Hepatocyte (in vitro differentiated cells): ENCODE measurements at regions not wholly inside any gene's neighbourhood (a gene's known extent, or its start where the extent isn't known, plus 50 kb on each side); places are given as distances from the start of the nearest gene placed in this dataset.

Source experiments
- DNase-seq: peaks from one replicate; pipeline ENCODE4 v3.0.0-alpha.2; 2016; ENCODE audit warnings: low spot score
- H2AFZ ChIP-seq: fragments of 200-600 bp; sonication (generic); 2 replicates; pipeline ENCODE4 v1.6.0; 2016; ENCODE audit warnings: antibody characterized with exemption, mild to moderate bottlenecking
- H3K27ac ChIP-seq: fragments of 200-600 bp; sonication (generic); 2 replicates; pipeline ENCODE4 v1.5.1; 2016; ENCODE audit warnings: mild to moderate bottlenecking
- H3K27me3 ChIP-seq: fragments of 200-600 bp; sonication (generic); 2 replicates; pipeline ENCODE4 v1.6.1; 2016
- H3K36me3 ChIP-seq: fragments of 200-600 bp; sonication (generic); replicated peaks from 2 replicates; pipeline ENCODE4 v1.5.1; 2016; ENCODE audit warnings: low read depth; ENCODE audit not compliant: insufficient read depth
- H3K4me1 ChIP-seq: fragments of 200-600 bp; sonication (generic); 2 replicates; pipeline ENCODE4 v1.5.1; 2016; ENCODE audit warnings: mild to moderate bottlenecking, moderate library complexity; ENCODE audit not compliant: insufficient read depth
- H3K4me2 ChIP-seq: fragments of 200-600 bp; sonication (generic); 2 replicates; pipeline ENCODE4 v1.6.0; 2016
- H3K4me3 ChIP-seq: fragments of 200-600 bp; sonication (generic); 2 replicates; pipeline ENCODE4 v1.5.1; 2016; ENCODE audit warnings: mild to moderate bottlenecking
- H3K79me2 ChIP-seq: fragments of 200-600 bp; sonication (generic); 2 replicates; pipeline ENCODE4 v1.6.0; 2017; ENCODE audit warnings: mild to moderate bottlenecking
- H3K9me2 ChIP-seq: fragments of 200-600 bp; sonication (generic); replicated peaks from 2 replicates; pipeline ENCODE4 v1.6.0; 2017; ENCODE audit warnings: mild to moderate bottlenecking; ENCODE audit not compliant: insufficient read depth
- H3K9me3 ChIP-seq: fragments of 200-600 bp; sonication (generic); 2 replicates; pipeline ENCODE4 v1.5.1; 2016; ENCODE audit warnings: low read depth, mild to moderate bottlenecking
- H4K20me1 ChIP-seq: fragments of 200-600 bp; sonication (generic); 2 replicates; pipeline ENCODE4 v1.6.0; 2016; ENCODE audit warnings: mild to moderate bottlenecking; ENCODE audit not compliant: insufficient read depth, poor library complexity, severe bottlenecking
- EZH2 ChIP-seq: fragments of 200-600 bp; sonication (generic); IDR thresholded peaks from 2 replicates; pipeline ENCODE4 v1.6.1; 2016; ENCODE audit warnings: antibody characterized with exemption, mild to moderate bottlenecking, borderline replicate concordance
- EZH2phosphoT487 ChIP-seq: fragments of 200-600 bp; sonication (generic); IDR thresholded peaks from one replicate; pipeline ENCODE4 v1.6.1; 2018; ENCODE audit warnings: antibody characterized with exemption, mild to moderate bottlenecking, low read depth, moderate library complexity; ENCODE audit not compliant: unreplicated experiment, severe bottlenecking
- WGBS: methylation state at CpG from one replicate; pipeline ENCODE4 v1.1.6; 2016; ENCODE audit warnings: low lambda C conversion rate; ENCODE audit errors: missing lambda C conversion rate; 5-methylcytosine and 5-hydroxymethylcytosine counted together
- TF ChIP-seq, protein P1 (sequence below): fragments of 200-600 bp; sonication (generic); IDR thresholded peaks from 2 replicates; pipeline ENCODE4 v1.5.1; 2016; ENCODE audit warnings: antibody characterized with exemption, mild to moderate bottlenecking; ENCODE audit not compliant: poor library complexity

DNA sequence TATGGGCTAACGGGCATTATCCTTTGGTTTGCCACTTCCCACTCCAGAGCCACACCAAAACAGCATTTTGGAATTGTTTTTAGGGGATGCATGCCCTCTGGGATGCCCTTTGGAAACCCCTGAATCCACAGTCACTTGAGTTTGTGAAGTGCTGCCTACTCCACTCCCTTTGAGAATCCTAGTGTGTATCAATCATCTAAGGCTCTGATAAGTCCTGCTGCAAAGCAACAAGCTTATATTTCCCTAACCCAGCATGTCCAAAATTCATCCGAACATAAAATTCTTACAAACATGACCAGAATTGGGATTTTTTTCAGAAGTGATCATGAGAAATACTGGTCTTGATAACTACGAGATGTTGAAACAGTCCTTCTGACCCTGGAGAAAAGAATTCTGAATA is 387.9 kb downstream of the MN1 start:
- TF ChIP-seq EZH2phosphoT487 (no peak), EZH2 (no peak)
- TF ChIP-seq, protein P1, sequence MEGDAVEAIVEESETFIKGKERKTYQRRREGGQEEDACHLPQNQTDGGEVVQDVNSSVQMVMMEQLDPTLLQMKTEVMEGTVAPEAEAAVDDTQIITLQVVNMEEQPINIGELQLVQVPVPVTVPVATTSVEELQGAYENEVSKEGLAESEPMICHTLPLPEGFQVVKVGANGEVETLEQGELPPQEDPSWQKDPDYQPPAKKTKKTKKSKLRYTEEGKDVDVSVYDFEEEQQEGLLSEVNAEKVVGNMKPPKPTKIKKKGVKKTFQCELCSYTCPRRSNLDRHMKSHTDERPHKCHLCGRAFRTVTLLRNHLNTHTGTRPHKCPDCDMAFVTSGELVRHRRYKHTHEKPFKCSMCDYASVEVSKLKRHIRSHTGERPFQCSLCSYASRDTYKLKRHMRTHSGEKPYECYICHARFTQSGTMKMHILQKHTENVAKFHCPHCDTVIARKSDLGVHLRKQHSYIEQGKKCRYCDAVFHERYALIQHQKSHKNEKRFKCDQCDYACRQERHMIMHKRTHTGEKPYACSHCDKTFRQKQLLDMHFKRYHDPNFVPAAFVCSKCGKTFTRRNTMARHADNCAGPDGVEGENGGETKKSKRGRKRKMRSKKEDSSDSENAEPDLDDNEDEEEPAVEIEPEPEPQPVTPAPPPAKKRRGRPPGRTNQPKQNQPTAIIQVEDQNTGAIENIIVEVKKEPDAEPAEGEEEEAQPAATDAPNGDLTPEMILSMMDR, result no peak
- WGBS, result 89% methylated on average over 3 of the region's 3 CpGs
- peaks cover 7% of the 10 kb centered on the region for H3K4me1 ChIP-seq
- no peak overlapping the region for H3K27ac ChIP-seq
- no peaks in the 10 kb centered on the region for H3K9me3 ChIP-seq
- no peaks in the 10 kb centered on the region for H3K79me2 ChIP-seq
- no peak for DNase-seq
- H3K4me2 ChIP-seq, result no peak overlapping the region
- no peak overlapping the region for H2AFZ ChIP-seq
- H4K20me1 ChIP-seq, result no peaks in the 10 kb centered on the region
- H3K27me3 ChIP-seq, result peaks cover 4% of the 10 kb centered on the region
- no peak overlapping the region for H3K4me3 ChIP-seq
- H3K36me3 ChIP-seq, result no peaks in the 10 kb centered on the region
- H3K9me2 ChIP-seq, result no peaks in the 10 kb centered on the region

DNA sequence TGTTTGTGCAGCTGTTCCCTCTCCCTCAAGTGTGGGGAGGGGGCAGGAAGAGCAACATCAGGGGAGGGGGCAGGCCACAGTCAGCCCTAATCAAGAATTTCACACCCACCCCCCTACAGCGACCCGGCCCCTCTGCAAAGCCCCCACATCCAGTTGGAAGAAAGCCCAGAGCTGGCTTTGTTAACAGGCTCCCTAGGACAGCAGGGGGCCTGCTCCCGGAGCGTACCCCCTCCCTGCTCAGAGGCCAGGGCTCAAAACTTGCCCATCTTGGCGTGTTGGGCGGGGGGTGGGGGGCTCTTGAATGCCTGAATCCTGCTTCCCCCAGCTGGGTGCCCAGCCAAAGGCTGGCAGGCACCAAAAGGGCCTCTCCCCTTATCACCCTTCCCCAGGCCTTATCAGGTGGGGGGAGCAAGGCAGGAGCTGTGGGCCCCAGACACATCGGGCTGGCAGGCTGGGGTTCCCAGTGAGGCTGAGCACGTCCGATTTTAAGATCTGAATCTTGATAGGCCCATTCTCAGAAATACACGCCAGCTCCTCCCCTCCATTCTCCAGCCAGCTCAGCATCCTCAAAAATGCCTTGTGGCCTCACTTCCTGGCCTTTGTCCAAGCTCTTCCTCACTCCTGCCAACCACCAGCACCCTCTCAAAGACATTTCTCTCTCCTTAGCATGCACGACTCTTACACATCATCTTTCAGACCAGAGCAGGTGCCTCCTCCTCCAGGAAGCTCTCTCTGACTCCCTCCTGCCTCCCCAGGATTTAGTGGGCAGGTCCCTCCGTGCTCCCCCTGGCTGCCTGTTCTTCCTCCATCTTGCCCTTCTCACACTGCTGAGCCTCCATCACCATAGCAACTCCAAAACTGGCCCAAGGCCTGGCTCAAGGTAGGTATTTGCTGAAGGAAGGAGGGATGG is 384.8 kb downstream of the MN1 start:
- H3K4me3 ChIP-seq, result no peak overlapping the region
- H3K27ac ChIP-seq, result no peak overlapping the region
- no peaks in the 10 kb centered on the region for H3K79me2 ChIP-seq
- H2AFZ ChIP-seq, result no peak overlapping the region
- H3K36me3 ChIP-seq, result no peaks in the 10 kb centered on the region
- no peak for TF ChIP-seq EZH2phosphoT487
- TF ChIP-seq, protein P1, result no peak
- no peak for TF ChIP-seq EZH2
- DNase-seq, result peak; percentile 64
- H4K20me1 ChIP-seq, result no peaks in the 10 kb centered on the region
- H3K4me1 ChIP-seq, result peaks cover 15% of the 10 kb centered on the region
- 21% methylated on average over 12 of the region's 12 CpGs for WGBS
- H3K9me2 ChIP-seq, result no peaks in the 10 kb centered on the region
- H3K4me2 ChIP-seq, result peak overlapping the region; percentile 43
- H3K27me3 ChIP-seq, result peaks cover 4% of the 10 kb centered on the region
- no peaks in the 10 kb centered on the region for H3K9me3 ChIP-seq

DNA sequence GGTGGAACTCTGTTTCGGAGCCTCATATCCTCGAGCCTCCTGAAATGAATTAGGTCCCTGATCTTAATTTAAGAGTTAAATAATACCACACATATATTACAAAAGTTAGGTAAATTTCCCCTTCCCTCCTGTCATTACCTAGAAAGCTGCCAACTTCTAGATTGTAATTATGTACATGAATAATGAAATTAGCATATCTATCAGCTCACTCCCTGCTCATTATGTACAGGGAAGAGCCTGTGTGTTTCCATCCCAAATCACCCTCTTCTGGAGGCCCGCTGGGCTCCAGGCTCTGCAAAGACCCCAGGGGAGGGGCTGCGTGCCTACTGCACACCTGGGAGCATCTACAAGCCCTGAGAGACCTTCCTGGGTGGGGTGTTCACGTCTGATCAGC is 384.1 kb downstream of the MN1 start:
- Histone ChIP-seq H2AFZ (no peak overlapping the region), H3K27me3 (peaks cover 4% of the 10 kb centered on the region), H3K9me2 (no peaks in the 10 kb centered on the region), H3K36me3 (no peaks in the 10 kb centered on the region), H3K4me1 (peaks cover 15% of the 10 kb centered on the region), H3K4me2 (no peak overlapping the region), H3K79me2 (no peaks in the 10 kb centered on the region), H3K9me3 (no peaks in the 10 kb centered on the region), H3K4me3 (no peak overlapping the region), H3K27ac (no peak overlapping the region), H4K20me1 (no peaks in the 10 kb centered on the region)
- no peak for DNase-seq
- TF ChIP-seq, protein P1, result no peak
- TF ChIP-seq EZH2phosphoT487, result no peak
- no peak for TF ChIP-seq EZH2
- 74% methylated on average over 5 of the region's 5 CpGs for WGBS
